ENCODE measurements at regions not wholly inside any gene's neighbourhood (a gene's known extent, or its start where the extent isn't known, plus 50 kb on each side); places are given as distances from the start of the nearest gene placed in this dataset.

- no peak for TF ChIP-seq CTCF (conservative IDR thresholded peaks at IDR 0.05; ENCODE audit: low read length)
- TF ChIP-seq EZH2phosphoT487 (IDR thresholded peaks at IDR 0.05; ENCODE audit: borderline replicate concordance), result no peak
Observed at GRCh38 chr11:127350476-127350875, 349.9 kb upstream of the KIRREL3 start.
